GM12892 (cell line): ENCODE measurements at regions not wholly inside any gene's neighbourhood (a gene's known extent, or its start where the extent isn't known, plus 50 kb on each side); places are given as distances from the start of the nearest gene placed in this dataset.

ENCODE experiments used
- POLR2A ChIP-seq: IDR thresholded peaks from 2 replicates; pipeline ENCODE4 v1.6.1; 2011; ENCODE audit warnings: low read depth, low read length, control low read depth
- POLR2AphosphoS5 ChIP-seq: IDR thresholded peaks from 2 replicates; pipeline ENCODE4 v1.6.1; 2011; ENCODE audit warnings: low read depth, low read length, control low read depth
- TAF1 ChIP-seq: IDR thresholded peaks from 2 replicates; pipeline ENCODE4 v1.6.1; 2011; ENCODE audit warnings: low read depth, mild to moderate bottlenecking, control low read depth, low read length, borderline replicate concordance

DNA sequence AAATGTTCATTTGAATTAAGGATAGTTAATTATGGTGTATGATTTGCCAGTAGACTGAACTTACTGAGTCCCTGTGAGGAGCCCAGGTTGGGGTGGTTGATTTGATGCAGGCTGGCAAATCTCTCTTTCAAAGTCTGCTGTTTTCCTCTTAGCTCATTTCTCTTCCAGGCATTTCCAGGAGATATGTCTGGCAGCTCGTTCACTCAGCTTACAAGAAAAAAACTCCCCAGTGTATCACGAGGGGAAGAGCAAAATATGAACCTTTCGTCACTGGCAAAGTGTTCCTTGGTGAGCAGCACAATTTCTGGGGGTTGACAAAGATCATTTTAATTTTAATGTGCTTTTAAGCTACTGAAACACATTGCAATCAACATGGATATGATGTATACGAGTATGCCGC lies 244.2 kb downstream of the CBLL2 start:
- TF ChIP-seq POLR2A (no peak), TAF1 (no peak), POLR2AphosphoS5 (no peak)
